Stimulated activated naive CD8-positive, alpha-beta T cell treated with anti-CD3 and anti-CD28 coated beads, Interleukin-15, Interleukin-2, amounts not matched to agents 100 U/mL and 50 U/mL, for 24 hours (primary cell): ENCODE measurements at regions not wholly inside any gene's neighbourhood (a gene's known extent, or its start where the extent isn't known, plus 50 kb on each side); places are given as distances from the start of the nearest gene placed in this dataset.
"Not testable (repeated sequence)": the region's sequence is repeated elsewhere in the genome, so short reads cannot be mapped to it uniquely, and the experiment has no call there.

Experiments used
- ATAC-seq: fragments of 150-1000 bp; cut with Tn5 transposase; one replicate; pipeline ENCODE4 v1.10.0; 2021
- DNase-seq: peaks from one replicate; pipeline ENCODE4 v3.0.0; 2021

DNA sequence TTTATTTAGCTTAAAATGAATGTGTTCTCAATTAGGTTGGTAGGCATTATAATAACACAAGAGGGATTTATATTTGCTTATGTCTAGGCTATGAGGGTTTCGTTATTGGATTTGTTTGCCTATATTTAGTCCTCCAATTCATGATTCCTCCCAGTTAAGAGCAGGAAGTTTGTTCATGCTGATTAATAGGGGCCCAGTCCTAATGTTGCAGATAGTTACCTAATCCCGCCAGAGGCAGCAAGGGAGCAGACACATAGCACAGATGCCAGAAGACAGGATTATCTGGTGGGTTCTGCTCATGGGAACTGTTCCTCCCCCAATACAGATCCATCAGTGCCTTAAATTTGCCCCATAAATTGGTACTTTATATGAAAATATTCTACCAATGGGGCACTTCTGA lies 100.8 kb upstream of the TLE4 start:
- DNase-seq (no peak), ATAC-seq (no peak)

DNA sequence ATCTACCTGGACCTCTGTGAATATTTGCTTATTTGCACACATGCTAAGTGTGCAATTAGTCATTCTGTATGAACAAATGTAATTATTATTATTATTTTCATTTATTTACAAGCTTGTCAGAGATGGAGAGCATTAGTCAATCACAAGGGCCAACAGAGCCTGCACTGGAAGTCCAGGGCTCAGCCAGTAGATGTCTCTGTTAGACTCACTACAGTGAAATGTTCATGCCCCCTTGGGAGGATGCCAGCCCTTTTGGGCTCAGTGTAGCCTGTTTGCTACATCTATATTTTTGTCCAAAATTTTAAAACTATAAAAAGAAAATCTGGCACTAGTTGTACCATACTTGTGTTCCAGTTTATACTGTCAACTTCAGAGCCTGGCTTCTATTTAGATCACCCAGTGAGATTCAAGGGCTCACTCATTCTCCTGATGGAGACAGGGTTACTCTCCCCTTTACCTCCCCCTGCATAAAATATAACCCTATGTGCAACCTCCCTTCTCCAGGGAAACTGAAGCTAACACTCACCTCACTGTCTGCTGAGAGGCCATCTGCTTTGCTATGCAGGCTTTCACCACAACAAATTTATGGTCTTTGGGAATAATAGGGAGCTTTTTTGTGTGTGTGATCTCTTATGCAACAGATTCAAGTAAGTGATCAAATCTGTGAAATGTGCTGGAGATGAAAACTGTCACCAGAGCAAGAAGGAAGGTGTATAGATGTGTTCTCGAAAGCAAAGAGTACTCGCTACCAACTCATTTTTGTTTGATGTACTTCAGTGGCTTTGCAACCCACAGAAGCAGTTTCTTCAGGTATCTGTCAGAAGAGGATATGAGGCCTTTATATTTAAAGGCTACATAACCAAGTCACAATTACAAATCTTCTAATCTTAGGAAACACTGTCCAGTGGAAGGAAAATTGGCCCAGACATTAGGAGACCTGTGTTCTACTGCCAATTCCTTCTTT lies 99.9 kb upstream of the TLE4 start:
- ATAC-seq (peak; percentile 59), DNase-seq (peak; percentile 12)

DNA sequence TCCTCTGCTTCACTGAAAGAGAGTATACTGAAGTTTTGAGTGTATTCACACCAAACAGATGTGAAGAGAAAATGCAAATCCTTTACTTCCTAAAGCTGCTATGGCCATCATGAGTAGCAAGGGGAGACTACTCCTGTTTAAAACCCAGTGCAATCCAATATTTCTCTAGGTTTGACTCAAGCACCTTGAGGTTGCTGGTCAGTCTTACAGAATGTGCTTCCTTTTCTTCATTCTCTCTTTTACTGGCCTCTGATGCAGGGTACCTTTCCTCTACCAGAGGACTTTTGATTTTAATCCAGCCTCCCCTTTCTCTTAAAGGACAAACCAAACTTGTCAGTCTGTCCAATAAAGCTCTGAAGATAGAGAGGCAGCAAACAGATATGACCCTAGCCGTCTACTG lies 98.1 kb upstream of the TLE4 start:
- DNase-seq (no peak), ATAC-seq (no peak)

DNA sequence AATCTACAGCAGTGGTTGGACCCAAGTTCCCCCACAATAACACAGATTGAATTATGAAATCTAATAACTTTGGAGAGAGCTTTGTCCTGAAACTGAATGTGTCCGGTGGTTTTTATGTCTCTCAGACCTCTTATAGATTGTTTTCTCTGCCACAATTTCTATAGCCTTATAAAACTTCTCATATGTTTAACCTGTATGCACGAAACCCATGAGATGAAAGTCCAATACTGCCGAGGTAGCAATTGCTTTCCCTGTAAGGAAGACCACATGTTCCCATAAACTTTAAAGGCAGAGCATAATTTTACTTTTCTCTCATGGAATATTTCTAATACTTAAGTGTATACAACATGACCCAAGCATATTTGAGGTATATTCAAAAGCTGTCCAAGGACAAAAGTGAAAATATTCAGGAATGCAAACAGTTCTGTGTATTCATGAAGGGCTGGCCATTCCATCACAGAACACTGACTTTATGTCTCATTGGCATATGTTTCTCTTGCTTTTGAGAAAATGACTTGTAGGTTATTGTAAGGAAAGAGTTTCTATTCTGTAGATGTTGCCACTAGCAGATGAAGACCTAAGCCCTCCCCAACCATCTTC lies 94.4 kb upstream of the TLE4 start:
- DNase-seq = no peak
- no peak for ATAC-seq

DNA sequence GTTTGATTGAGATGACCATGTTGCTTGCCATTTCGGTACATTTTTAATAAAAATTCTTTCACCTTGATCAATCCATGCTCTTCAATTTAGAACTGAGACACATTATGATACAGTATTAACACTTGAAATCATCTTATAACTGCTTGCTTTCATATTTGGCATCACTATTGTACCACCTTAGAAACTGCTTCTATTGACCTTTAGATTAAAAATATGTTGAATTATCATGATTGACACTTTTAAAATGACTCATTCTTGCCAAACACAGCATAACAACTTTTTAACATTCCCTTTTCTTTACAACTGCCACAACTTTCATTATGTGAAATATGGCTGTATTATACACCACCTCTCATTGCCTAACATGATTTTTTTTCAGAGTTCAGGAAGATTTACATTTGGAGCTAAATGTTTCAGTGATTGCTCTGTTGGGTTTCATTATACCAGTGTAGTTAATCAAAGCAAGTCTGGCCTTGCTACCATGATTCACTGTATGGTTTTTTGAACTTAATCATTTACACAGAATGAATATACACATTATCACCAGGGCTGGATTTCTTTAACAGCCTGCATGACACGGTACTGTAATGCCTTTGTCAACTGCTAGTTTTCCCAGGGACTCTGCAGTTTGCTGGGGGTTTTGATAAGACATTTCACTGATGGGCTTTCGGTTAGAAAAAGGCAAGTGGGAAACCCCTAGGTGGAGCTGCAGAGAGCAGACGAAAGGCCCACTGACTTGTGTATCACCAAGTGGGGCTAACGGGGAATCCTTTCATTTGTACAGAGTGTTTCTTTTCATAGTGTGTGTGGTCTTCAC lies 93.6 kb upstream of the TLE4 start:
- ATAC-seq (peak; percentile 90), DNase-seq (peak; percentile 28)

DNA sequence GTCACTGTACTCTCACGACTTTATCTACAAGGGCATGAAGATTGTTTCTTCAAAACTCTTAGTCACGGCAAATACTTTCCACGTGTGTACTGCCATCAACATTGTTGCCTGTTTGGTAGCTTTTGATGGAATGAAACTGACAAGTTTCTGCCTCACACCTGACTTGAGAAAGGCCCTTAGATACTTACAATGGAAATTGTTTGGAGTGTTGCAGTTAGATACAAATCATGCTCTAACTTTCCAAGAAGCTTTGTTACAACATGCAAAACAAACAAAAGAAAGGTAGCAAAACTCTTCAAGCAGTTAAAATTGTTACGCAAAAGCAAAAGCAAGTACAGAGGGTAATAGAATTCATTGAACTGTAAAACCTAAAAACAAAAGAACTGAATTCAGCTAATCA lies 91.1 kb upstream of the TLE4 start:
- ATAC-seq = no peak

DNA sequence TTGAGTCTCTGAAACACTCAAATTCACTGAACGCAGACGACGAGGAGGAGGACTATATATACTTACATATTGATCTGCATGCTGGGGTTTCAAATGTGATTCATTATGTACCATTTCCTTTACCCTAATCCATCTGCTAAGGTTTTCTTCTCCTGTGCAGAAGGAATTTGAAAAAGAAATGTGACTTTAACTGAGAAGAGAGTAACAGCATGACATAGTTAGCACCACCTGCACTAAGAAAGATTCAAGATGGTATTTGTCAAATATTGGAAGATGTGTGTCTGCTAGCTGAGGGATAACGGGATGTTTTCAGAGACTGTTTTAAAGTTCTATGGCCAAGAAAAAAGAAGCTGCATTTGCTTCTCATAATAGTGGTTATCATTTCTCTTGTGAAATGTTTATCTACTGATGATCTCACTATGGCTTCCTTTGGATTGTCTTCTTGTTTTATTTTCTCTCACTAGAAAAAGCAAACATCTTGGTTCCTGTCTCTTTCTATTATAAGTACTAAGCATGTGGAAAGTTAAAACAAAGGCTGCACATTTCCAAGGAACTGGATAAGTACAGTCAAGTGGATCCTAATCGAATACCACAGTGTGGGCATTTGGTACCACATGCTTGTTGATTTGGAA lies 89.8 kb upstream of the TLE4 start:
- ATAC-seq = no peak
- no peak for DNase-seq

More for the DNA sequence above, 91.1 kb upstream of the TLE4 start:
- DNase-seq = no peak

DNA sequence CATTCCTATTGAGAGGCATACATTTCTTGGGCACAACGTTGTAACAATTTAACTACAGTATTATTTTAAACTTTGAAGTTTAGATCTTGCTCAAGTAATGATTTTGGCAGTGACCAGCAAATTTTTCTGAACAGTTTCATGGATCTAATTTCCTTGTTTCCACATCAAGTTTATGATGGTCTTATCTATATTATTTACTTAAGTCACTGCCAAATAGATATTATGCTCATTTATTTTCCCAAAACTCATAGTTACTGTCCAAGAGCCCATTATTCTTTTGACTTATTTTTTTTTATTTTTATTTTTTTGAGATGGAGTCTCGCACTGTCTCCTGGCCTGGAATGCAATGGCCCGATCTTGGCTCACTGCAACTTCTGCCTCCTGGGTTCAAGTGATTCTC lies 86.5 kb upstream of the TLE4 start:
- DNase-seq (no peak), ATAC-seq (no peak)

DNA sequence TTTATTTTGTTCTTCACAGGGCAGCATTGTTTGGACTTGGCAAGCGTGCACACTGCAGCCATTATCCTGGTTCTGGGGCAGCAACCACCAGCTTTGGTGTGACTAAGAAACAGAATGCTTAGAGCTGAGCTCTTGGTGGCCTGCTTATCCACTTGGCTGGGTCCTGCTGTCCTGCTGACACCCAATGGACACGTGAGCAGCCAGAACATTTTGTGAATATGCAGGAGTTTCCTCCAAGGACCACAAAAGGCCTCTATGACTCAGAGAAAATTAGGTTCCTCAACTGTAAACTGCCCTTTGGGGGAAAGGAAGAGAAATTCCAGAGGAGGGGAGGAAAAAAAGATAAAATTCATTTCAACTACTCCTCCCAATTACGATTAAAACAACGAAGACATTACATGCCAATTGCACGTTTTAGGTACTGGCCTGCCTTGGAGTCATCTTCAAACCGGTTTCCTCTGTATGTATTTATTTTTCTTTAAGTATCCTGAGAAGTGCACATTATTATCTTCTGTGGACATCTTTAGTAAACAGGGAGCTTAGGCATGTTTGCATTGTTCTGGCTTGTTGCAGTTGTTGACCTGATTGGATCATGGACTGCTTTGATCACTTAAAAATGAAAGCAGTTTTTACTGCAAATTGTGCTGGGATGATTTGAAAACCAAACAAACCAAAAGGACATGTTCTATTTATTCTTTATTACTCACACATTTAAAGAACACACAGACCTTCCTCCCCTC lies 82.3 kb upstream of the TLE4 start:
- DNase-seq = no peak

DNA sequence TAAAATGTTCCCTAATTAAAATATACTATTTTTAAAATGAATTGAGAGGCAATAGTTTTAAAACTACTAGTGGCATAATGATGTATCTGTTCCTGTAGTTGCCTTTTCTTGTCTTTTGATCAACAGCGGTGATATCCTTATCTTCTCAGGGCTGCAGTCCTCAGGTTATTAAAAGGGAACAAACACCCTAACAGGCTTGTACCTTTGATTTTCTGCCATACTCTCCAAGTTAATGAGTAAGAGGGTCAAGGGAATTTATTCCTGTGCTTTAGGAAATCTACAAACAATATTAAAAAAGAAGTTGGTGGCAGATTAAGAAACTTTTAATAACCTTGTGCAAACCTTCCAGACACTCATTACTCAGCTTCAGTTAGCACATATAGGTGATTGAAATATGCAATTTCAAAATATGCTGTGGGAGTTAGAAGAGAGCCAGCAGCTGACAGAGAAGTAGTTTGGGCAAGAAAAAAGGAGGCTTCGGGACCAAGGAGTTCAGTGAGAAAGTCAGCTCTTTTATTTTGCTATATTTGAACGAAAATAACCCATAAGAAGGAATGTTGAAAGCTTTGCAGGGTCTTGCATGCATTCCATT lies 81.0 kb upstream of the TLE4 start:
- DNase-seq = no peak
- no peak for ATAC-seq

More for the DNA sequence above, 82.3 kb upstream of the TLE4 start:
- no peak for ATAC-seq

DNA sequence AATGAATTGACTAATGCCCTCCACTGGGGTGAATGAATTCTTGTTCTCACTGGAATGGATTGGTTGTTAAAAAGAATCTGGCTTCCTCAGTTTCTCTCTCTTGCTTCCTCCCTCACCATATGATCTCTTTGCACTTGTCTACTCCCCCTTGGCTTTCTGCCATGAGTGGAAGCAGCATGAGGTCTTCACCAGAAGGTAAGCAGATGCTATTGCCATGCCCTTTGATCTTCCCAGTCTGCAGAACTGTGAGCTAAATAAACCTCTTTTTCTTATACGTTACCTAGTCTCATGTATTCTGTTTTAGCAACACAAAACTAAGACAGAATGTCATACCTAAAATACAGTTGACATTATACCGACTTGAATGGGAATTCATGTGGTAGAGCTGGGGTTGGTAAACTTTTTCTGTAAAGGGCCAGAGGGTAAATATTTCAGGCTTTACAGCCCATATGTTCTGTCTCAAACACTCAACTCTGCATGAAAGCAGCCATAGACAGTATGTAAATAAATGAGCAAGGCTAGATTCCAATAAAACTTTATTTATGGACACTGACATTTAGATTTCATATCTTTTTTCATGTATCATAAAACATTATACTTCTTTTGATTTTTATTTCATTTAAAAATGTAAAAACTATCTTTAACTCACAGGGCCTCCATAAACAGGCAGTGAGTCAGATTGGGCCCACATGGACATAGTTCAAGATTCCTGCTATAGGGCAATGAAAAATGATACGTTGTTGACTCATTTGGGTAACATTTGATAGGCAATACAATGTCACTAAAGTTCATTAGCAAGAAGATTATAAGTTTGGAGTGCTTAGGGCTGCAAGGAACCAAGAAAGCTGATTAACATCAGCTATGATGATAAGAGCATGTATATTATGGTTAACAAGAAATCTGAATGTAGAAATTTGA lies 79.4 kb upstream of the TLE4 start:
- ATAC-seq (no peak), DNase-seq (no peak)

DNA sequence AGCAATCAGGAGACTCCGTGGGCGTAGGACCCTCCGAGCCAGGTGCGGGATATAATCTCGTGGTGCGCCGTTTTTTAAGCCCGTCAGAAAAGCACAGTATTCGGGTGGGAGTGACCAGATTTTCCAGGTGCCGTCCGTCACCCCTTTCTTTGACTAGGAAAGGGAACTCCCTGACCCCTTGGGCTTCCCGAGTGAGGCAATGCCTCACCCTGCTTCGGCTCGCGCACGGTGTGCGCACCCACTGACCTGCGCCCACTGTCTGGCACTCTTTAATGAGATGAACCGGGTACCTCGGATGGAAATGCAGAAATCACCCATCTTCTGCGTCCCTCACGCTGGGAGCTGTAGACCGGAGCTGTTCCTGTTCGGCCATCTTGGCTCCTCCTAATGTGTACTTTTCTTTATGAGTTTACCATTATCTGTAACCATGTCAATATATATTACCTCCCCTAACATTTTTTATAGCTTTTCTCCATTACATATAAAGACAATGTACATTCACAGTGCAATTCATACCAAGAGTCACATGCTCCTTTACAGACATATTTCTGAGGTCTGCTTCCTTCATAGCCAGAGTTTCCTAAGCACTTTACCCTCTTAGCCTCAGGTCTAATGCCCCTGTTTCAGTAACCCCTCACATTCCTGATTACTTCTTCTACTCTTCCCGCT lies 71.4 kb upstream of the TLE4 start:
- ATAC-seq = not testable (repeated sequence)

DNA sequence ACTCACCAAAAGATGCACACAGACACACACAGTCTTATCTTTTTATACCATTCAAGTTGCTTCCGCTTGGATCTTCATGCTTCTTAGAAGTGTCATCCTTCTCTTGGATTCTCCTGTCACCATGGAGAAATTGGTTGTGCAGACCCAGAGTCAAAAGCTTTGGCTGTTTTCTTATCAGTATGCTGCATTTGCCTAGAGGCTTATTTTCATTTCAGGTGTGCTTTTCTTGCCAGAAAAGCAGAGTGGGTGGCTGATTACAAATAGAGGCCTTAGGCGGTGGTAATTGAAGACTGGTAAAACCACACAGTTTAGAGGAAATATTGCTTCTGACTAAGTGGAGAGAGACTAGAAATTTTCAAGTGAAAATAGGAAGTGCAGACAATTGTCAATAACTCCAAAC lies 70.2 kb upstream of the TLE4 start:
- ATAC-seq = no peak
- DNase-seq = no peak

More for the DNA sequence above, 71.4 kb upstream of the TLE4 start:
- not testable (repeated sequence) for DNase-seq

DNA sequence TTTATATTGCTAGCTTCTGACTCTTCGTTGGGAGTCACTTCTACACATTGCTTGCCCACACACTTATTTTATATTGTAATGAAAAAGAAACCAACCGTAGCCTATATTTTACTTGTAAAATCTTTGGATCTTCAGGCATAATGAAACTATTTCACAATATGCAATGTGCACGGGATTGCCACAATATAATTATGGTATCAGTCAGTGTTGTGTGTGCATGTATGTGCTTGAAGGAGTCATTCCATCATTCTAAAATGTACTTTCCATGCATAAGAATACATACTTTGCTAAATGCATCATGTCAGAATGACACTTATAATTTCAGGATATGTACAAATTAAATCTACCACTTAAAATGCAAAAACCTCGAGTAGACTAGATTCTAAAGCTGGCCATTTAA lies 64.0 kb upstream of the TLE4 start:
- DNase-seq (no peak), ATAC-seq (no peak)

DNA sequence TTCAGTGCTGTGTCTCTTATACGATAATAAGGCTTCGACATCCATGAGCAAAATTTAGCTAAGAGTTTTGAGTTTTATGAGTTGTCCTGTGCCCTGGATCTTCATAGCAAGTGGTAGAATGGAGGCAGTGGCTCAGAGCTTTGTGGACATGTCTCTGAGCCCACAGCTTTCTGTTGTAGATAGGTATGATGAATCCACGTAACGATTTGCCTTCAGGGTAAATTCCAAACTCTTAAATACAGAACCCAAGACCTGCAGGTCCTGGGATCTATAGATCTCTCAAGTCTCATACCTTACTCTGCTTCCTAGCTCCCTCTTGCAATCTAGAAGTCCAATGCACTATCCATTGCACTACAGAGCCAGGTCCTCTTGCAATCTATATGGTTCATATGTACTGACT lies 59.5 kb upstream of the TLE4 start:
- ATAC-seq = no peak
- no peak for DNase-seq
